Fibroblast of peridontal ligament (primary cell): ENCODE measurements at regions not wholly inside any gene's neighbourhood (a gene's known extent, or its start where the extent isn't known, plus 50 kb on each side); places are given as distances from the start of the nearest gene placed in this dataset.

Experiments used
- DNase-seq: peaks from one replicate; pipeline ENCODE4 v3.0.0-alpha.2; 2010; ENCODE audit errors: extremely low read depth

GRCh38 chr4:178412455-178412854, 970.2 kb upstream of the AGA start:
- no peak for DNase-seq

- DNase-seq, result no peak
Measured at GRCh38 chr4:178414042-178414441, 971.8 kb upstream of the AGA start.

GRCh38 chr4:178414881-178415446, 972.7 kb upstream of the AGA start:
- no peak for DNase-seq

- no peak for DNase-seq
Measured at GRCh38 chr4:178415925-178416324, 973.7 kb upstream of the AGA start.

- no peak for DNase-seq
Measured at GRCh38 chr4:178423366-178423765, 981.1 kb upstream of the AGA start.

GRCh38 chr4:178426871-178427270, 984.6 kb upstream of the AGA start:
- no peak for DNase-seq

GRCh38 chr4:178427663-178428062, 985.4 kb upstream of the AGA start:
- DNase-seq, result no peak

- no peak for DNase-seq
Measured at GRCh38 chr4:178448372-178449035, 1006.3 kb upstream of the AGA start.

GRCh38 chr4:178450614-178451013, 1008.4 kb upstream of the AGA start:
- no peak for DNase-seq

- no peak for DNase-seq
Measured at GRCh38 chr4:178453057-178453456, 1010.8 kb upstream of the AGA start.

- no peak for DNase-seq
Measured at GRCh38 chr4:178457286-178457685, 1015.0 kb upstream of the AGA start.

GRCh38 chr4:178462710-178463109, 1020.5 kb upstream of the AGA start:
- DNase-seq, result no peak

- no peak for DNase-seq
Measured at GRCh38 chr4:178463747-178464146, 1021.5 kb upstream of the AGA start.

- DNase-seq, result no peak
Measured at GRCh38 chr4:178470996-178471784, 1029.0 kb upstream of the AGA start.

GRCh38 chr4:178471994-178472393, 1029.8 kb upstream of the AGA start:
- no peak for DNase-seq

- no peak for DNase-seq
Measured at GRCh38 chr4:178480105-178480504, 1037.9 kb upstream of the AGA start.

- no peak for DNase-seq
Measured at GRCh38 chr4:178480881-178481280, 1038.6 kb upstream of the AGA start.

- no peak for DNase-seq
Measured at GRCh38 chr4:178481564-178481963, 1039.3 kb upstream of the AGA start.

GRCh38 chr4:178523038-178523437, 1080.8 kb upstream of the AGA start:
- no peak for DNase-seq

GRCh38 chr4:178535939-178536579, 1093.8 kb upstream of the AGA start:
- DNase-seq, result no peak

GRCh38 chr4:178553201-178553600, 1111.0 kb upstream of the AGA start:
- DNase-seq, result no peak

GRCh38 chr4:178554352-178554751, 1112.1 kb upstream of the AGA start:
- no peak for DNase-seq

GRCh38 chr4:178556796-178557195, 1114.6 kb upstream of the AGA start:
- DNase-seq, result no peak
